Mesenchymal stem cell (in vitro differentiated cells and primary cell): ENCODE measurements at regions not wholly inside any gene's neighbourhood (a gene's known extent, or its start where the extent isn't known, plus 50 kb on each side); places are given as distances from the start of the nearest gene placed in this dataset.

Experiments used
- DNase-seq: peaks from one replicate; pipeline ENCODE4 v3.0.0-alpha.2; 2013
- H2AFZ ChIP-seq: one replicate; pipeline ENCODE4 v1.6.1; 2013; ENCODE audit warnings: low read depth, mild to moderate bottlenecking, control low read depth, inconsistent platforms, low read length, moderate library complexity
- H2AK5ac ChIP-seq: 2 replicates; pipeline ENCODE4 v1.6.1; 2013; ENCODE audit warnings: low read length, moderate library complexity, mild to moderate bottlenecking, inconsistent platforms; ENCODE audit not compliant: severe bottlenecking
- H2BK120ac ChIP-seq: one replicate; pipeline ENCODE4 v1.6.1; 2013; ENCODE audit warnings: low read depth, mild to moderate bottlenecking, inconsistent platforms, low read length, moderate library complexity
- H2BK12ac ChIP-seq, 2 experiments: one replicate each; pipeline ENCODE4 v1.6.1; 2013; ENCODE audit warnings: inconsistent platforms in 2 of 2, low read length in 2 of 2, mild to moderate bottlenecking in 2 of 2, moderate library complexity in 2 of 2, control low read depth in 1 of 2
- H2BK15ac ChIP-seq: one replicate; pipeline ENCODE4 v1.6.1; 2013; ENCODE audit warnings: mild to moderate bottlenecking, low read depth, inconsistent platforms; ENCODE audit not compliant: poor library complexity, severe bottlenecking
- H2BK5ac ChIP-seq: 2 replicates; pipeline ENCODE4 v1.6.1; 2013; ENCODE audit warnings: low read depth, mild to moderate bottlenecking, low read length, control low read depth, inconsistent platforms; ENCODE audit not compliant: poor library complexity, severe bottlenecking
- H3K14ac ChIP-seq, 2 experiments: one replicate each; pipeline ENCODE4 v1.6.1; 2013; ENCODE audit warnings: inconsistent platforms in 2 of 2, low read length in 2 of 2, control low read depth in 1 of 2, mild to moderate bottlenecking in 1 of 2, moderate library complexity in 1 of 2
- H3K18ac ChIP-seq, 2 experiments: one replicate each; pipeline ENCODE4 v1.6.1; 2013; ENCODE audit warnings: inconsistent platforms in 2 of 2, low read length in 2 of 2, control low read depth in 1 of 2, low read depth in 1 of 2, mild to moderate bottlenecking in 1 of 2
- H3K23ac ChIP-seq, 2 experiments: one replicate each; pipeline ENCODE4 v1.6.1; 2013; ENCODE audit warnings: inconsistent platforms in 2 of 2, low read length in 2 of 2, mild to moderate bottlenecking in 2 of 2, moderate library complexity in 2 of 2, control low read depth in 1 of 2
- H3K27ac ChIP-seq: 2 replicates; pipeline ENCODE4 v1.5.1; 2013; ENCODE audit warnings: mild to moderate bottlenecking, moderate library complexity, low read length, control low read depth, inconsistent platforms; ENCODE audit not compliant: poor library complexity, severe bottlenecking
- H3K27me3 ChIP-seq, 2 experiments: 2 replicates each; pipeline versions ENCODE4 v1.6.1 to v1.7.0; 2013; ENCODE audit warnings: low read length in 2 of 2, mild to moderate bottlenecking in 2 of 2, moderate library complexity in 2 of 2, control low read depth in 1 of 2, inconsistent platforms in 1 of 2; ENCODE audit not compliant: control insufficient read depth in 1 of 2, insufficient read depth in 1 of 2
- H3K36me3 ChIP-seq, 2 experiments: 2 replicates each; pipeline versions ENCODE4 v1.6.1 to v1.7.0; 2013; ENCODE audit warnings: low read length in 2 of 2, control low read depth in 1 of 2, inconsistent platforms in 1 of 2, low read depth in 1 of 2, mild to moderate bottlenecking in 1 of 2; ENCODE audit not compliant: insufficient read depth in 2 of 2, control insufficient read depth in 1 of 2
- H3K4ac ChIP-seq, 2 experiments: one replicate each; pipeline ENCODE4 v1.6.1; 2013; ENCODE audit warnings: inconsistent platforms in 2 of 2, low read length in 2 of 2, mild to moderate bottlenecking in 2 of 2, moderate library complexity in 2 of 2, control low read depth in 1 of 2, low read depth in 1 of 2
- H3K4me1 ChIP-seq: 2 replicates; pipeline ENCODE4 v1.6.1; 2013; ENCODE audit warnings: low read depth, low read length, control low read depth; ENCODE audit not compliant: control insufficient read depth, insufficient read depth
- H3K4me2 ChIP-seq: 2 replicates; pipeline ENCODE4 v1.6.1; 2013; ENCODE audit warnings: low read length, mild to moderate bottlenecking, inconsistent platforms; ENCODE audit not compliant: poor library complexity, severe bottlenecking
- H3K4me3 ChIP-seq, 2 experiments: 2 replicates each; pipeline versions ENCODE4 v1.5.1 to v1.7.0; 2013; ENCODE audit warnings: low read length in 2 of 2, mild to moderate bottlenecking in 2 of 2, control low read depth in 1 of 2, low read depth in 1 of 2; ENCODE audit not compliant: insufficient read depth in 1 of 2
- H3K79me1 ChIP-seq: replicated peaks from 2 replicates; pipeline ENCODE4 v1.6.1; 2013; ENCODE audit warnings: mild to moderate bottlenecking, control low read depth, low read length, inconsistent platforms; ENCODE audit not compliant: poor library complexity, severe bottlenecking
- H3K9ac ChIP-seq: 2 replicates; pipeline ENCODE4 v1.7.0; 2013; ENCODE audit warnings: mild to moderate bottlenecking, low read length, moderate library complexity
- H3K9me3 ChIP-seq: 2 replicates; pipeline ENCODE4 v1.7.0; 2013; ENCODE audit warnings: mild to moderate bottlenecking, low read length; ENCODE audit not compliant: control insufficient read depth
- H4K8ac ChIP-seq: one replicate; pipeline ENCODE4 v1.6.1; 2013; ENCODE audit warnings: inconsistent platforms, mild to moderate bottlenecking, low read length, moderate library complexity
- H4K91ac ChIP-seq: one replicate; pipeline ENCODE4 v1.6.1; 2013; ENCODE audit warnings: mild to moderate bottlenecking, low read length, inconsistent platforms
- whole genome bisulfite sequencing: methylation state at CpG from one replicate; pipeline ENCODE4 v1.1.7; 2013; ENCODE audit warnings: mixed read lengths; 5-methylcytosine and 5-hydroxymethylcytosine counted together

- WGBS = 55% methylated on average over 2 of the region's 2 CpGs
- Histone ChIP-seq H2AFZ (no peak overlapping the region), H3K79me1 (no peaks in the 10 kb centered on the region)
Measured at GRCh38 chr5:57863661-57864060, 381.1 kb upstream of the ACTBL2 start.

GRCh38 chr5:57862942-57863341, 380.3 kb upstream of the ACTBL2 start:
- Histone ChIP-seq H3K27ac (no peak overlapping the region), H3K79me1 (no peaks in the 10 kb centered on the region), H3K36me3 (no peaks in the 10 kb centered on the region), H4K8ac (no peak overlapping the region), H3K27me3 (no peaks in the 10 kb centered on the region), H2BK5ac (no peak overlapping the region), H3K4me3 (no peak overlapping the region), H4K91ac (no peak overlapping the region), H3K4me2 (no peak overlapping the region), H2AK5ac (no peak overlapping the region), H2BK15ac (no peak overlapping the region), H3K18ac (no peak overlapping the region), H3K4me1 (no peaks in the 10 kb centered on the region), H3K23ac (no peak overlapping the region), H2BK120ac (no peak overlapping the region), H2AFZ (no peak overlapping the region), H3K9ac (no peak overlapping the region), H3K14ac (no peak overlapping the region), H2BK12ac (no peak overlapping the region), H3K4ac (no peak overlapping the region), H3K9me3 (no peaks in the 10 kb centered on the region)
- DNase-seq = no peak
- 93% methylated on average over 1 of the region's 4 CpGs for WGBS

More at GRCh38 chr5:57863661-57864060, 381.1 kb upstream of the ACTBL2 start:
- no peak overlapping the region for H2BK5ac ChIP-seq
- H3K27me3 ChIP-seq = no peaks in the 10 kb centered on the region
- no peak overlapping the region for H3K27ac ChIP-seq
- H3K4ac ChIP-seq = no peak overlapping the region
- H2BK120ac ChIP-seq = no peak overlapping the region
- DNase-seq = peak; percentile 57
- no peak overlapping the region for H3K9ac ChIP-seq
- H3K23ac ChIP-seq = no peak overlapping the region
- H2AK5ac ChIP-seq = no peak overlapping the region
- no peaks in the 10 kb centered on the region for H3K36me3 ChIP-seq
- no peak overlapping the region for H3K4me3 ChIP-seq
- no peak overlapping the region for H3K18ac ChIP-seq
- H2BK12ac ChIP-seq = no peak overlapping the region
- H3K14ac ChIP-seq = no peak overlapping the region
- H3K9me3 ChIP-seq = no peaks in the 10 kb centered on the region
- H3K4me1 ChIP-seq = no peaks in the 10 kb centered on the region
- no peak overlapping the region for H4K91ac ChIP-seq
- no peak overlapping the region for H2BK15ac ChIP-seq
- no peak overlapping the region for H4K8ac ChIP-seq
- no peak overlapping the region for H3K4me2 ChIP-seq

GRCh38 chr5:57862471-57862911, 379.9 kb upstream of the ACTBL2 start:
- Histone ChIP-seq H2BK5ac (no peak overlapping the region), H2AK5ac (no peak overlapping the region), H3K4ac (no peak overlapping the region), H3K9me3 (no peaks in the 10 kb centered on the region), H2BK15ac (no peak overlapping the region), H3K4me1 (no peaks in the 10 kb centered on the region), H2BK12ac (no peak overlapping the region), H3K27me3 (no peaks in the 10 kb centered on the region), H3K4me2 (no peak overlapping the region), H3K14ac (no peak overlapping the region), H3K36me3 (no peaks in the 10 kb centered on the region), H3K18ac (no peak overlapping the region), H2BK120ac (no peak overlapping the region), H3K4me3 (no peak overlapping the region), H4K8ac (no peak overlapping the region), H3K27ac (no peak overlapping the region), H3K23ac (no peak overlapping the region), H3K79me1 (no peaks in the 10 kb centered on the region), H2AFZ (no peak overlapping the region), H4K91ac (no peak overlapping the region), H3K9ac (no peak overlapping the region)
- 81% methylated on average over 5 of the region's 5 CpGs for WGBS
- DNase-seq = peak; percentile 46

GRCh38 chr5:57859626-57860025, 377.0 kb upstream of the ACTBL2 start:
- no peak overlapping the region for H2BK5ac ChIP-seq
- no peak overlapping the region for H3K27ac ChIP-seq
- H3K27me3 ChIP-seq = no peaks in the 10 kb centered on the region
- H4K91ac ChIP-seq = no peak overlapping the region
- no peak overlapping the region for H2BK15ac ChIP-seq
- no peak overlapping the region for H3K9ac ChIP-seq
- H2BK120ac ChIP-seq = no peak overlapping the region
- DNase-seq = no peak
- H3K14ac ChIP-seq = no peak overlapping the region
- H3K79me1 ChIP-seq = no peaks in the 10 kb centered on the region
- H3K4ac ChIP-seq = no peak overlapping the region
- no peaks in the 10 kb centered on the region for H3K9me3 ChIP-seq
- H3K18ac ChIP-seq = no peak overlapping the region
- H2AFZ ChIP-seq = no peak overlapping the region
- H4K8ac ChIP-seq = no peak overlapping the region
- no peak overlapping the region for H3K4me2 ChIP-seq
- H3K4me3 ChIP-seq = no peak overlapping the region
- WGBS = 82% methylated on average over 3 of the region's 3 CpGs
- H2BK12ac ChIP-seq = no peak overlapping the region
- H2AK5ac ChIP-seq = no peak overlapping the region
- no peak overlapping the region for H3K23ac ChIP-seq
- no peaks in the 10 kb centered on the region for H3K36me3 ChIP-seq
- no peaks in the 10 kb centered on the region for H3K4me1 ChIP-seq
